ENCODE measurements at regions not wholly inside any gene's neighbourhood (a gene's known extent, or its start where the extent isn't known, plus 50 kb on each side); places are given as distances from the start of the nearest gene placed in this dataset.

GRCh38 chr2:181812106-181812743 lies 79.3 kb upstream of the ITPRID2 start:
- intact Hi-C loops (cut with DNase I), result no loop called here
- WGBS, 4 donors, result 63 to 75% (median 69%) methylated on average over 2 of the region's 2 CpGs
- Histone ChIP-seq H3K9me3 (replicated peaks in 1 of 3) (no peaks in the 10 kb centered on the region), H3K4me1 (replicated peaks in 1 of 2) (peaks cover 7 to 24% of the 10 kb centered on the region in 2 donors), H3K4me3 (no peak overlapping the region), H3K27ac (peak overlapping the region; percentile 35 to 89 (median 69)), H3K36me3 (replicated peaks in 1 of 2) (no peaks in the 10 kb centered on the region), H3K27me3 (no peaks in the 10 kb centered on the region)
- TF ChIP-seq POLR2A (IDR thresholded peaks at IDR 0.05) (no peak), CTCF (IDR thresholded peaks at IDR 0.05) (no peak)
- DNase-seq, result no peak

- TF ChIP-seq POLR2A (IDR thresholded peaks at IDR 0.05) (no peak), CTCF (IDR thresholded peaks at IDR 0.05) (no peak)
- peak in 3 of 7 donors; percentile 18 to 35 (median 21) for DNase-seq
- H3K4me1 ChIP-seq (replicated peaks in 1 of 2), result peaks cover 7 to 24% of the 10 kb centered on the region in 2 donors
- no peaks in the 10 kb centered on the region for H3K36me3 ChIP-seq (replicated peaks in 1 of 2)
- H3K27me3 ChIP-seq, result no peaks in the 10 kb centered on the region
- no peaks in the 10 kb centered on the region for H3K9me3 ChIP-seq (replicated peaks in 1 of 3)
- H3K4me3 ChIP-seq, result no peak overlapping the region
- intact Hi-C loops (cut with DNase I), result no loop called here
- 58 to 74% (median 67%) methylated on average over 3 of the region's 3 CpGs for WGBS, 4 donors
- H3K27ac ChIP-seq, result no peak overlapping the region
Measured at GRCh38 chr2:181814057-181814491, 77.5 kb upstream of the ITPRID2 start.

- Histone ChIP-seq H3K4me1 (replicated peaks in 1 of 2) (peaks cover 0 to under 1% of the 10 kb centered on the region in 2 donors), H3K27ac (no peak overlapping the region), H3K36me3 (replicated peaks in 1 of 2) (no peaks in the 10 kb centered on the region), H3K9me3 (replicated peaks in 1 of 3) (no peaks in the 10 kb centered on the region), H3K27me3 (no peaks in the 10 kb centered on the region), H3K4me3 (no peak overlapping the region)
- intact Hi-C loops (cut with DNase I), result no loop called here
- TF ChIP-seq CTCF (IDR thresholded peaks at IDR 0.05) (no peak), POLR2A (IDR thresholded peaks at IDR 0.05) (no peak)
- no peak for DNase-seq
Measured at GRCh38 chr2:181817509-181817908, 74.0 kb upstream of the ITPRID2 start.

- DNase-seq, result no peak
- Histone ChIP-seq H3K4me1 (replicated peaks in 1 of 2) (no peaks in the 10 kb centered on the region), H3K4me3 (no peak overlapping the region), H3K27me3 (no peaks in the 10 kb centered on the region), H3K9me3 (replicated peaks in 1 of 3) (no peaks in the 10 kb centered on the region), H3K27ac (no peak overlapping the region), H3K36me3 (replicated peaks in 1 of 2) (no peaks in the 10 kb centered on the region)
- WGBS, 4 donors, result 78 to 94% (median 85%) methylated on average over 1 of the region's 1 CpG
- intact Hi-C loops (cut with DNase I), result no loop called here
- no peak for TF ChIP-seq POLR2A (IDR thresholded peaks at IDR 0.05)
- no peak for TF ChIP-seq CTCF (IDR thresholded peaks at IDR 0.05)
Measured at GRCh38 chr2:181818058-181818680, 73.4 kb upstream of the ITPRID2 start.

All from adrenal gland (tissue), 9 donors.